ENCODE measurements at regions not wholly inside any gene's neighbourhood (a gene's known extent, or its start where the extent isn't known, plus 50 kb on each side); places are given as distances from the start of the nearest gene placed in this dataset.
"Not testable (repeated sequence)": the region's sequence is repeated elsewhere in the genome, so short reads cannot be mapped to it uniquely, and the experiment has no call there.

DNA sequence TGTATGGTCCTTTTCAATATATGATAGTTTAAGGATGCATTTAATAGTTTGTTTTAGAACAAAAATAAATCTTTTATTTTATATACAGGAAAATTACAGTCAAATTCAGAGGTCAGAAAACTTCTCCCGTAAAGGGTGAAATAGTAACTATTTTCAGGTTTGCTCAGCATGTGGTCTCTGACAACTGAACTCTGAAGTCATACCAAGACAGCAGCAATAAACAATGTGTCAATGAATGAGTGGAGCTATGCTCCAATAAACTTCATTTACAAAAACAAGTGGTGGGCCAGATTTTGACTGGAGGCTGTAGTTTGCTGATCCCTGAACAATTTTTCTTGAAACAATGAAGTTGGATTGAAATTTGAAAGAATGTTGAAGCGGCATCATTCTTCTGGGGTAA lies 123.6 kb downstream of the ZNF248 start:
- FAIRE-seq: no peak

DNA sequence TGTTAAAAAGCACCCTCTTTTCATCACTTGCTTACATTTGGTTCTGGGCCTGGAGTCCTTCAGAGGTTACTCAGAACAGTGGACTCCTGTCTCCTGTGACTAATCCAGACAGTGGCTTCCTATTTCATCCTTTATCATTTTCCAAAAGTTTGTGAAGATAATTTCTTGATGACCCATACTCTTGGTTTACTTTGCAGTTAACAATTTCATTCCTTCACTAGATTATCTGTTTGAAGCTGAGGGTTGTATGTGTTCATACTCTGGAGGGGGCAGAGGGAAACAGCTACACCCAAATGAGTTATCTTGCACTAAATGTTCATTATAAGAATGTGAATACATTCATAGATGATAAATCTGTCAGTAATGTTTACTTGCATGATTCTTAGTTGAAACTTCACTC lies 124.7 kb downstream of the ZNF248 start:
- no peak for FAIRE-seq

DNA sequence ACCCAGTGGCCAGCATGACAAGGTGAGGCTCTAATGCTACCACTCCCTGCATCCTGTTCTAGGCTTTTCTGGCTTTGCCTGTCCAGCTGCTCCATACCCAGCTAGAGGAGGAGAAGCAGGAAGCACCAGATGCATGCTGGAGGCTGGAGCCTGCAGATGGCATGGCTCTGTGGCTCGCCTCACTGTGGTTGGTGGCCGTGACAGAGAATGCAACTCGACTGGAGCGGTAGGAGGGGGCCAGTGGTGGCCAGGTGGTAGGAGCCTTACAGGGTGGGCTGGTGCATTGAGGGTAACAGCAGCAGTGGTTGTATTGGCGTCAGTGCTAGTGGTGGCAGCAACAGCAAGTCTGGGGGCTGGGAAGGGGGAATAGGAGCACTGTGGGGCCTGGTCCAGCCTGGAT lies 128.6 kb downstream of the ZNF248 start:
- FAIRE-seq: no peak

DNA sequence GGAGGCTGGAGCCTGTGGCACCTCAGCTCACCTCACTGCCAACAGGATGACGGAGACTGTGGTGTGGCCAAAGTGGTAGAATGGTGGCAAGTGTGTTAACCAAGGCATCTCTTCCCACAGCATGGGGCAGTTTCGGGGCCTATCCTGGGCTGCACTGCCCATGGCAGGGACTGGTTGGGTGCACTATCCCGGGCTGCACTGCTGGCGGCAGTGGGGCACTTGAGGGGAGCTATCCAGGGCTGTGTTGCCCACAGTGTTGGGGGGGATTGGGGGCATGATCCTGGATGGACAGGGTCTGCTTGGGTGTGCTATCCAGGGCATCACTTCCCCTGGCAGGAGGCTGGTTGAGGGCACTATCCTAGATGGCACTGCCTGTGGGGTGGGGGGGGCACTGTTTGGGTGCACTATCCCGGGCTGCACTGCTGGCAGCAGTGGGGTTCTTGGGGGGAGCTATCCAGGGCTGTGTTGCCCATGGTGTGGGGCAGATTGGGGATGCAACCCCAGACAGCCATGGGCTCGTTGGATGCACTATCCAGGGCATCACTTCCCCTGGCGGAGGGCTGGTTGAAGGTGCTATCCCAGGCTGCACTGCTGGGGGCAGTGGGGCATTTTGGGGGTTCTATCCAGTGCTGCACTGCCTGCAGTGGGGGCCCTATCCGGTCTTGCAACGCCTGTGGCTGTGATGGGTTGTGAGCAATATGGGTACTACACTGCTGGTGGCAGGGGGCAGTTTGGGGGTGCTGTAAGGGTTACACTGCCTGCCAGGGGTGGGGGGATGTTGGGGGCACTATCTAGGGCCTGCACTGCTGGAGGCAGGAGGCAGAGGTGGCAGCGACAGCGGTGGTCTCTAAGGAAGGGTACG lies 129.7 kb downstream of the ZNF248 start:
- FAIRE-seq: no peak

DNA sequence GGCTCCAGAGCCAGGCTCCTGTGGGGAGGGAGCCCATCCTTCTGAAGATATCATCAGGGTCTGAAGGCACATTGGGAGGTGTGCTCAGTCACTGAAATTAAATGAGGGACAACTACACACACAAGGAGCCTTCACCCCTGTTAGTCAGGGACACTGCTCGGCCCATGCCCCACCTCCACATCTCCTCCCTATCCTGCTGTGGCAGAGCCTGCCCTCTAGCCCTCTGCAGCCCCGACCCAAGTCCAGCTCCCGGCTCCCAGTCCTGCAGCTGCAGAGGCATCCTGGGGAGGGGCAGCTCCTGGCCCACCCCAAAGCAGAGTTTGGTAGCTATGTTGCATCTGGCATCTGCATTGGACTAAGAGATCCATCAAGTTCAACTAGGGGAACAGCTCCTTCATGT lies 136.3 kb downstream of the ZNF248 start:
- FAIRE-seq: no peak

DNA sequence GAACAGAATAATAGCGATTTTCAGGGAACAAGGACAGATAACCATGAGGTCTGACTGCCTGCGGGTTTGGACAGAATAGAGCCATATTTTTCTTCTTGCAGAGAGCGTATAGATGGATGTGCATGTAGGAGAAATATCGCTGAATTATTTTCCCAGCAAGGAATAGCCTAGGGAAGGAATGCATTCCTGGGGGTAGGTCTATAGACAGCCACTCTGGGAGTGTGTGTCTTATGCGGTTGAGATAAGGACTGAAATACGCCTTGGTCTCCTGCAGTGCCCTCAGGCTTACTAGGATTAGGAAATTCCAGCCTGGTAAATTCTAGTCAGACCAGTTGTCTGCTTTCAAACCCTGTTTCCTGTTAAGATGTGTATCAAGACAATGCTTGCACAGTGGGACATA lies 139.3 kb downstream of the ZNF248 start:
- not testable (repeated sequence) for FAIRE-seq

DNA sequence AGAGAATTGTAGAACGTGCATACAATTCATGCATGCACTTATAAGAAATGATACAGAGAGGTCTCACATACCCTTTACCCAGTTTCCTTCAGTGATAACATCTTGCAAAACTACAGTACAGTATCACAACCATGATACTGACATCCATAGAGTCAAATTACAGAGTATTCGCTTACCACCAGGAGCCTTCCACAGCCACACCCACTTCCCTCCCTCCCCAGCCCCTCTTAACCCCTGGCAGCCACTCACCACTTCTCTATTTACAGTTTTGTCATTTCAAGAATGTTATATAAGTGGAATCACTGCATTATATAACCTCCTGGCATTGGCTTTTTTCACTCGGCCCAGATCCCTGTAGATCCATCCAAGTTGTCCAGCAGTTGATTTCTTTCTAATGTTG lies 143.8 kb downstream of the ZNF248 start:
- no peak for FAIRE-seq

DNA sequence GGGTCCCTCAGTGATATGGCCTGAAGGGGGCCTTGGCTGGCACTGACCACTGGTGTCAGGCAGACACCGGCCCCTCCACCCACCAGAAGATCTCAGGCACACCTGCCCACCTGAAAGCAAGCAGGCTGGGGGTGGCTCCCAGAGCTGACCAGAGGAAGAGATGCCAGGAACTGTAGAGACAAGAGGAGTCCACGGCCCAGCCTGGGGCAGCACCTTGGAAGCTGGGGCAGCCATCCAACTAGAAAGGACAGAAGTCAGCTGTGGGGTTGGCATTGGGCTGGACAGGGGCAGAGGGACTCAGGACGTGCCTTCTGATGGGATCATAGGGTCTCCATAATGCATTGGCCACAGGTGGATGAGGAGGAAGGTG lies 144.3 kb downstream of the ZNF248 start:
- no peak for FAIRE-seq

DNA sequence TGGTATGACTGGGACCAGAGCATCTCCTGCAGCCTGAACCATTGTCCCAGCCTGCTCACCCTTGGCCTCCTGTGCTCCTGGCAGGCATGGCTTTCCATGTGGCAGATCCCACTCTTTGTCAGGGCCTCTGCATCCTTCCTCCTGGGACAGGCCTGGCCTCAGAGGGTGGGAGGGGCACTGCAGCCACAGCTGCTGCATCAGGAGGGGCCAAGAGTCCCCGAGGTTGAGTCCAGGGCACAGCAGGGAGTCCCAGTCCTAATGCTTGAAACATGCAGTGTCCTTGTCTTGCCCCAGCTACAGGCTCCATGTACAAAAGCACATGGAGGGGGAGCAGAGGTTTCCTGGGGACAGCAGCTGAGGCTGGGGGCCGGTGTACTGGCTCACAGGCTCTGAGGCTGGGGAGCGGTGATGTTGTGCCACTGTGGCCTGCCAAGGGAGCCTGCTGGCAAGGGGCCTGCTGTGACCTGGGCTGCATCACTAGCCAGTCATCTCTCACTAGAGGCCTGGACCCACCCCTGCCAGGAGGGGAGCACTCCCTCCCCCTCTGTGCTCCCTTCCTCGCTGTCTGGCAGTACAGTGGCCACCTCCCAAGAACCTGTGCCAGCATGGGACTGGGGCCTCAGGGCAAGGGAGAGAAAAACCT lies 144.8 kb downstream of the ZNF248 start:
- FAIRE-seq: no peak

DNA sequence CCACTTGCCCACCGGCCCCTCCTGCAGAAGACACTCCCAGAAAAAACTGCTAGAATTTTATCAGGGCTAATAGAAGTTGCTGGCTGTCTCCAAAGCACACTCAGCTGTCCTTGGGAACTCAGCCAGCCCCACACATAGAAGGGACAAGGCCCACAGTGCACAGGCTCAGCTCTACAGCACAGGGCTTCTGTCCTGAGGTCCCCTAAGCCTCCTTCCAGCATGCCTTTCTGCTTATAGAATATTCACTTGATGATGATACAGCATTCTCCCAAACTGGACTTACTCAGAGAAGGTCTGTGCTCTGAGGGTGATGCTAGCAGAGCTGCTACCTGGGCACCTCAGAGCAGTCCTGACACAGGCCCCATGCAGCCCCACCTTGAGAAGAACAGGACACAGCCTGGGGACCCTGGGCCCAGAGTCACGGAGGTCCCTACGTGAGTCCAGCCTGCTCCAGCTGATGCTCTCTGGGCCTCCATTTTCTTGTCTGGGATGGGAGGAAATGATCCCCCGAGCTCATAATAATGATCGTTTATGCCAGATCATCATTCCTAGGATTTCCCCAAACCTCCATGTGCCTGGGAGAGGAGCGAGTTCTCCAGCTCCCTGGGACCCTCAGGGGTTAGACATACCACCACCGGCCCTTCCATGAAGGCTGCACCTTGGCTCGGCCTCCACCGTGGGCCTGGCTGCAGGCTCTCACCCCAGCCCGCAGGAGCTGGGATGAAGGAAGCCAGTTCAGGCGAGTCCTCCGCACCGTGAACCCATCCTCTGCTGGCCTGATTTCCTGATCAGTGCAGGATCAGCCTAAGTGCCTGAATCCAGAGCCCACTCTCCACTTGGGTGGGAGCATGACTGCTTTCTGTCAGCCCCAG lies 145.6 kb downstream of the ZNF248 start:
- FAIRE-seq: no peak

DNA sequence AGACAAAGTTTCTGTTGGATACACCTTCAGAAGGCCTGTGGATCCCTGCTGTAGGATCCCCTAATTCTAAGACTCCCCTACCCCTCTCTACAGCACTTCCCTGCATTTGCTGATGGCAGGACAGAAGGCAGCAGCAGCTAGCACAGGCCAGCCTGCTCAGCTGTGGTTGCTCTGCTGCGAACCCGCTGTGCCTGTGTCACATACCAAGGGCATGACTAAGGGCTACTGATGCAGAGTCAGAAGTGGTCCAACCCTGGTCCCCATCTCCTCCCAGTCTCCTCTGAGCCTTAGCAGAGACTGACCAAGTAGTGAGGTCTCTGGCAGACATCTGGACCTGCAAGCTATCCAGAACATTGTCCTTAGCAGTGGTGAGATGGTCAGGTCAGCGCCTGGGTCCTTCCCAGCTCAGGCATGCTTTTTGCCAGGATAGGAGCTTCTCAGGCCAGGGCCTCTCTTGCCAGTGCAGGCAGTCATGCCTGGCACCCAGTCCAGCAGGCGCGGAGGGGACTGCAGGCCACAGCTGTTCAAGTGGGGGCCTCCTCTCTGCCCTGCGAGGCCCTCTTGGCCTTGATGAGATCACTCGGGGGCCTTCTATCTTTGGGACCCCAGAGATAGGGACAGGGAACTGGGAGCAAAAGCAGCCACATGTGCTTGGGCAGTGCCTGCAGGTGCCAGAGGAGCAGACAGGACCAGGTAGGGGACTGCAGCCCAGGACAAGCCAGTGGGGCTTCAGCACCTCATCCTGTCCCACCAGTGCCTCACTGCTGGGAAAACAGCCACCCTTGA lies 146.4 kb downstream of the ZNF248 start:
- FAIRE-seq: no peak

DNA sequence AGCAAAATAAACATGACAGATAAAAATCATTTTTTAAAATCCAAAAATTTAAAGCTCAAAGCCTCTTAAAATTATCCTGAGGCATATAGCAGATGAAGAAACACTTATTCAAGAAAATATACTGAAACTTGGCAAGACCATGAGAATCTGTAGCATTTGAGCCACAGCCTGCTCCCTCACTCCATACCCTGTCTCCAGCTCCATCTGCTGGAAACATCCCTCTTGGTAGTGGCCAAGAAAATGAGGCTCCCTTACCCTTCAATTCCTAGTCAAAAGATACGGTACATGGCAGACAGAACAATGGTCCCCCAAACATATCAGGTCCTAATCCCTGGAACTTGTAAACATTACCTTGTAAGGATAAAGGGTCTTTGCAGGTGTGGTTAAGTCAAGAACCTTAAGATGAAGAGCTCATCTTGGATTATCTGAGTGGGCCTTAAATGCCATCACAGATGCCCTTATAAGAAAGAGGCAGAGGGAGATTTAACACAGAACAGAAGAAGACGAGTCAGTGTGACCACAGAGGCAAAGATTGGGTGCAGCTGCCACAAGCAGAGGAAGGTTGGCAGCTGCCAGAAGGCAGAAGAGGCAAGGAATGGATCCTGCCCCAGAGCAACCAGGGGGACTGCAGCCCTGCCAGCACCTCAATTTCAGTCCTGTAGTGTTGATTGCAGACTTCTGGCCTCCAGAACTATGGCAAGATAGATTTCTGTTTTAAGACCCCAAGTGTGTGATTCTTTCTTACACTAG lies 149.4 kb downstream of the ZNF248 start:
- FAIRE-seq: no peak

DNA sequence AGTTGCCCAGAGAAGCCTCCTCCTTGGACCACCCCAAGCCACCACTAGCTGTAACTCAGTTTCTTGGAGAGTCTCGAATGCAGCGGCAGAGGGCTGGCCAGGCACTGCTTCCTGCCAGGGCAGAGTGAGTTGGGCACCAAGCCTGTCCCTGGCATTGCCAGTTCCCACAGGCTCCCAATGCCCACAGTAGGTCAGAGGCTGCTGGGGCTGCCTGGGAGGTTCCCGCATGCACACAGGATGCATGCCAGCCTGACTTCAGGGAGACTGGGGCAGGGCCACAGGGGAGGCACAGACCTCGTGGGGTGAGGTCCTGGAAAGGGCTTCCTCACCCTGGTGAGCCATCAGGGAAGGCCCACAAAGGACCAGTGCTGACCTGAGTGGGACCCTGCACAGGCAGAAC lies 152.8 kb downstream of the ZNF248 start:
- no peak for FAIRE-seq

DNA sequence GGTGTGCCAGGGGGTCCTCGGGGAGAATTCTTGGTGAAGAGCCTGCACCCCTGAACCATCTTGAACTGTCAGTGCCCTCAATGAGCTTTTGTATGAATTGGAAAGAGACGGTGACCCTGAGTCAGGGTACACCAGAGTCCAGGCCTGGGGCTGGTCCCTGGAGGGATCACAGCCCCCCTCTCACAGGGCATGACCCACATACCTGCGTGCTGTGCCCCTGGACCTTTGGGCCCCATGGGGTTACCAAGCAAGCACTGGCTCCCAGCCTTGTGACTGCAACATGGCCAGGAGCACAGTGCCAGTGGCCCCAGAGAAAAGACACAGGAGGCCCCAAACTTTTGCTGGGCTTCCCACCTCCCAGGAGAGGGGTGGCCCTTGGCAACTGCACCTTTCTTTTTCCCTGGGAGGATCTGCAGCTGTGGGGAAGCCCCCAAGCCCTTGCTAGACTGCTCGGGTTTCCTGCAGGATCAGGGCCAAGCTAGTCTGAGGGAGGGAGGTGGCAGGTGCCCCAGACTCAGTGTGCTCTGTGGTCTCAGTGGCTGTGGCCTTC lies 153.5 kb downstream of the ZNF248 start:
- FAIRE-seq: no peak

DNA sequence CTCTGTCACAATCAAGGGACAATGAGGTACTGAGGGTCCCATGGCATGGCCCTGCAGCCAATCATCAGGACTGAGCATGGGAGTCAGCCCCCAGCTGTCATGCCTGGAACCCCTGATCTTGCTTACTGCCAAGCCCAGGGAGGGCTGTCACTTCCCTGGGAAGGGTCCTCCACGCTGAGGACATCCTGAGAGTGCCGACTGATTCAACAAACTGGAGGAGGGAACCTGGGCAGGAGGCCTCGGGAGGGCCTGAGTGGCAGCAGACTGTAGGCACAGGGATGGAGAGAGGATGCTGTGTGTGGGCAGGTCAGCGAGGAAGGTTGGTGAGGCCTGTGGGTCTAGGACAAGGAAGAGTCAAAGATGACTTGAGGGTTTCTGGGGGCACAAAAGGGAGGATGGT lies 154.3 kb downstream of the ZNF248 start:
- FAIRE-seq: no peak

DNA sequence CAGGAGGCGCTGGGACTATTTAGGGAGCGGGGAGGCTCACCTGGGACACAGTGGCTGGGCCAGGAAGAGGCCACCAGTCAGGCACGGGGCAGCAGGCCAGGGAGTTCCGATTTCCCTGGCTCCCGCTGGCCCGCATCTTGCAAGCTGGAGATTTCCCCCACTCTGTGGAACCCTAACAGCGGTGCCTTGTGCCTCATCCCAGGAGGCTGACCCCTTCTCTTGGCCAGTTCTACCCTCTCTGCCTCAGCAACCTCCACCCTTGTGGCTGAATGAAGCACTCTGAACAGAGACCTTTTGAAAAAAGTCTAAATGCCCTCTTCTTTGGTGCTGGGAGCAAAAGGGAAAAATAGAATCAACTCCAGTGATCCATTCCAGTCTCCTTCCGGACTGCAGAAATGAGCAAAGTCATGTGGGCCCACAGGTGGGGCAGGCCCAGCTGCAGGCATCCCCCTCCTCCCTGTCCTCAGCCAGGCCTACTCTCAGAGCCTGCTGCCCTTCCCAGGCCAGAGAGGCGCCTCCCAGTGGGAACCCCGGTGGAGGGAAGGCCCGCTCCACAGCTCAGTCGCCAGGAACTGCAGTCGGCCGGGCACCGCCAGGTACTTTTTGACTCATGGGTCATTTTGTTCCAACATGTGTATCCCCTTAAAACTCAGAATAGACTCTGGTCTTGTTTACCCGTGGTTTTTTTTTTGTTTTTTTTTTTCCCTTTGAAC lies 155.5 kb downstream of the ZNF248 start:
- no peak for FAIRE-seq

DNA sequence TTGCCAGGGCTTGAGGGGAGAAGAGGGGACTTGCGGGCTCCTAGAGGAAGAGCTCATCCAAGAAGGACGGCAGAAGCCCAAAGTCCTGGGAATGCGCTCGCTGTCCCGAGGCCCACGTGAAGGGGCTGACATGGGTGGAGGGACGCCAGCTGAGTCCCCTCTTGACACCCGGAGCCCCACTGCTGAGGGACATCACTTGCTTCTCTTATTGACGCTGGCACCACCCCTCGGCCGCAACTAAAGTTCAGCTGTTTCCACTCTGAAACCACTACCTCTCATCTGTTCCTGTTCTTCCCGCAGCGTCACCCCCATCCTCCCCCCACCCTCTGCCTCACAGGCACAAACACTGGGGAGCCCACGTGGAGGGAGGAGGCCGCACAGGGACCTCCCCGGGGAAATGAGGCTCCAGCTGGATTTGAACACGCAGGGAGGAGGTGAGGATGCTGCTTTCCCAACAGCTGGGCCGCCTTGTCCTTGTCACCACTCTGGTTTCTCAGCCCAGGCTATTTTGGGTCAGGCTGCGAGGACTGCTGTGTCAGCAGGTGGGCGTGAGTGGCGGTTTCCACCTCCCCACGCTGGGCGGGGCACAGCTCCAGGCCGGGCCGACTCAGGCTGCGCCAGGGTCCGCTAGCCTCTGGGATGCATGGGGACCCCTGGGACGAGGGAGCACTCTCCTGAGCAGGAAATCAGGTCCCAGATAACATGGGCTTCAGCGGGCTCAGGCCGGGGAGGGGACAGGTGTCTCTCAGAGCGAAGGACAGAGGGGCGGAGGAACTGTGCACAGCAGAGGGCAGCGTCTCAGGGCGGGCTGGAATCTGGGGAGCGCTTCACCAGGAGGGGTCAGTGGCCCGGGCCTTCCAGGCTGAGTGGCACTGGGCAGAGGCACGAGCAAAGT lies 156.3 kb downstream of the ZNF248 start:
- no peak for FAIRE-seq

DNA sequence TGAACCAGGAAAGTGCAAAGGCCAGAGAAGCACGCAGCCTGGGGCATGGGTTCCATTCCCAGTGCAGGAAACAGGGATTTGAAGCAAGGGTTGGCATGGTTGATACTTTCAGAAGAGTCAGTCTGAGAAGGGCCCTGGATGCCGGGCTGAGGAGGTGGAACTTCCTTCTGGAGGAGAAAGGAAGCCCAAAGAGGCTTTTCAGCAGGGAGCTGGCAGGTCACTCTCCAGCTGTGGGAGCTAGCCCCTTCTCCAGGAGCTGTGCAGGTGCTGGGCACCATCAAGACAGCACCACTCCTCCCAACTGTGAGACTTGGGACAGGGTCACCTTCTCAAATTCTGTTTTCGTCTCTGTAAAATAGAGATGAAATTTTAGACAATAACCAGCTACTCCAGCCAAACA lies 169.8 kb downstream of the ZNF248 start:
- no peak for FAIRE-seq

DNA sequence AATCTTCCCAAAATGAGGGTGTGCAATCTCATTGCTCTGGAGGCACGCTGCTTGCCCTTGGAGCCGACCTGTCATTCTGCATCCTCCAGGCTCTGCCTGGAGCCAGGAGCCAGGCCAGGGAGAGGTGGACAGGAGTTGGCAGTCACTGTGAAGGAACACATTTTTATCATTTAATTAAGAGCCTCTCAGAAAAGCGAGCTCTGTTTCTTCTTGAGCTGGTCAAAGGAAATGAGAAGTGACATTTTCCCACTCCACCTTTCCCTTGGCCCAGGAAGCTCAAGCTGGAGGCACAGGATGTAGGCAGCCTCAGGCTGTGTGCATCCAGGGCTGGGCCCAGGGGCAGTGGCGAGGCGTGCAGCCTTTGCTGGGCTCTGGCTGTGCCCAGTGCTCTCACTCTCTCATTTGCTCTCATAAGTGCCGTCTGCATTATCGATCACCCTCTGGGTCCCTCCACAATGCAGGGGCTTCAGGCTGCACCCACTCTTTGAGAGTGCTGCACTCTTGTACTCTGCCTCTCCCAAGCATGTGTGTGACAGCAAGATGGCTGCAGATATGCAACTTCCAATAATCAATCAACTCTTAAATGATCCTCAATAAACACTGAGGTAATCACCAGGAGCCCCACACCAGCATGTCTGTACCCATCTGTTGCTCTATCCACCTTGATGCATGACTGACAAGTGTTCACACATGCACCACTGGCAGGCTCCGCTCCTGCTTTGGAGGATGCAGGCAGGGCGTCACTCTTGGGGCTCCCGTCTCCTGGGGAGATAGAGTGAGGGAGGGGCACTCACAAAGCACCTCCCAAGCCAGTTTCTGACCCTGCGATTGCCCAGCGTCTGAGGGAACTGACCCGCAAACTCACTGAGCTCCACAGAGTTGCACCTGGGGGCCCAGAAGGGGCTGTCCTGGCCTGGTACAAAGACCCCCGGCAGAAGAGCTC lies 171.4 kb downstream of the ZNF248 start:
- FAIRE-seq: no peak

Measured in TTC549 (cell line).